Progenitor cell of endocrine pancreas (in vitro differentiated cells): ENCODE measurements at regions not wholly inside any gene's neighbourhood (a gene's known extent, or its start where the extent isn't known, plus 50 kb on each side); places are given as distances from the start of the nearest gene placed in this dataset.

Experiments
- DNase-seq: peaks from one replicate; pipeline ENCODE4 v3.0.0; 2021; ENCODE audit warnings: low spot score; ENCODE audit not compliant: unreplicated experiment
- H3K27ac Mint-ChIP-seq: 2 replicates; pipeline ENCODE4 v1.8.0; 2021; ENCODE audit warnings: mild to moderate bottlenecking, moderate library complexity, mixed read lengths
- H3K27me3 Mint-ChIP-seq: 2 replicates; pipeline ENCODE4 v1.8.0; 2021; ENCODE audit warnings: mixed read lengths
- H3K36me3 Mint-ChIP-seq: 2 replicates; pipeline ENCODE4 v1.8.0; 2022; ENCODE audit warnings: mixed read lengths; ENCODE audit not compliant: insufficient read depth
- H3K4me1 Mint-ChIP-seq: 2 replicates; pipeline ENCODE4 v1.8.0; 2021; ENCODE audit warnings: low read depth, mixed read lengths
- H3K4me3 Mint-ChIP-seq: 2 replicates; pipeline ENCODE4 v1.8.0; 2021; ENCODE audit warnings: low read depth, mild to moderate bottlenecking, moderate library complexity, mixed read lengths
- H3K9me3 Mint-ChIP-seq: 2 replicates; pipeline ENCODE4 v1.8.0; 2021; ENCODE audit warnings: low read depth, mixed read lengths
- CTCF ChIP-seq: fragments of 200-600 bp; sonication (generic); IDR thresholded peaks from one replicate; pipeline ENCODE4 v1.5.0; 2021; ENCODE audit warnings: antibody characterized with exemption, mild to moderate bottlenecking; ENCODE audit not compliant: unreplicated experiment

GRCh38 chr5:52580921-52581320, 206.8 kb upstream of the ITGA1 start:
- Mint-ChIP-seq H3K27me3 (no peaks in the 10 kb centered on the region), H3K9me3 (no peaks in the 10 kb centered on the region), H3K4me3 (no peak overlapping the region), H3K36me3 (no peaks in the 10 kb centered on the region), H3K4me1 (peaks cover 19% of the 10 kb centered on the region), H3K27ac (no peak overlapping the region)
- DNase-seq = no peak
- no peak for TF ChIP-seq CTCF

DNA sequence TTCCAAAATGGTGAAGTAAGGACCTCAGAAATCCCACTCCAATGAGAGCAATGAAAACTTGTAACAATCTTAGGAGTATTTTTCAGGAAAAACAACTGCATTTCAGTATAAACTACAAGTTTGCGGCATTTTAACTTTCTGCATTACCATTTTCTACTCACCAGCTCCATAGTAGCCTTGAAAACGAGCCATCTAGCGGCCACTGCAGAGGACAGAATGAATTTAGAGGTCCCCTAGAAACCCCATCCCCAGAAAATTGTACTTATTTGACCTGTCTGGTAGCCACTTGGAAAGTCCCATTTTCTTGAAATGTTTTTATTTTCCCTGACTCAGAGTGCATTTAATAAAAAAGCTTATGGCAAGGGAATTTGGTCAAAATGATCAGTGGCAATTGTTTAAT, 205.4 kb upstream of the ITGA1 start:
- Mint-ChIP-seq H3K4me3 (no peak overlapping the region), H3K27ac (no peak overlapping the region), H3K27me3 (no peaks in the 10 kb centered on the region), H3K36me3 (no peaks in the 10 kb centered on the region), H3K9me3 (no peaks in the 10 kb centered on the region), H3K4me1 (peaks cover 19% of the 10 kb centered on the region)
- DNase-seq = no peak
- no peak for TF ChIP-seq CTCF

GRCh38 chr5:52587131-52587530, 200.6 kb upstream of the ITGA1 start:
- Mint-ChIP-seq H3K27ac (no peak overlapping the region), H3K4me3 (no peak overlapping the region), H3K9me3 (no peaks in the 10 kb centered on the region), H3K36me3 (no peaks in the 10 kb centered on the region), H3K27me3 (no peaks in the 10 kb centered on the region), H3K4me1 (no peaks in the 10 kb centered on the region)
- no peak for TF ChIP-seq CTCF
- no peak for DNase-seq

DNA sequence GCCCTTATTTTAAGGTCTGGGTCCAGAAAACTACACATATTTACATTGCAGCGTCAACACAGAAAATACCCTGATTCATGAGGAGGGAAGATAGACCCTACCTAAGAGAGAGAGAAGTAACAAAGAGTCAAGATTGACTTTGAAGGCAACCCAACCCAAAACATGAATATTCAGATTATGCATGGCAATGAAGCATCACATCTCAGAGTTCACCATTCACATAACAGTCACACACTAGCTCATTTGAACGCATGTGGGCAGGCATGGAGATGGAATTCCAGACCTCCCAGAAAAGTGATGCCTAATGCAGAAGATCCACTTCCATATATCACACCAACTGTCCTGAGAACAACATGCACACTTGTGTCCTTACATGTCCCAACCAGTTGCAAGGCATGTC, 190.1 kb upstream of the ITGA1 start:
- Mint-ChIP-seq H3K36me3 (no peaks in the 10 kb centered on the region), H3K4me1 (peaks cover 8% of the 10 kb centered on the region)
- DNase-seq = no peak

DNA sequence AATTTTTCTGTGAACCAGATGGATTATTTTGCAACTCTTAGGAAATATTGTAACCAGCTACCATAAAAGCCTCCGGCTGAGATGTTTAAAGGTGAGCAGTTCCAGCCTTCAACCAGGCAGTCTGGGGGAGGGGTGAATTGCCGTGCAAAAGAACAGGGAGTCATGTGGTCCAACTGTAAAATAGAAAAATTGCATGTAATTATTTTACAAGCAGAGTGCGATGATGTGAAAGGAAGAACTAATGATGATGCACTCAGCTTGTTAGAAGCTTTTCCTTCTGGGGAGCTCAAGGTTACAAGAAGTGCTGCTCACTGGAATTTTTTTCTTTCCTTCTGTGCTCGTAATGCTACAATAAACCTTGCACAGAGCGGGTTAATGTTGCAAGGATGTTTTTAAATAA, 188.7 kb upstream of the ITGA1 start:
- peaks cover 12% of the 10 kb centered on the region for H3K4me1 Mint-ChIP-seq
- H3K36me3 Mint-ChIP-seq = no peaks in the 10 kb centered on the region
- H3K9me3 Mint-ChIP-seq = no peaks in the 10 kb centered on the region
- DNase-seq = no peak
- TF ChIP-seq CTCF = no peak
- H3K27me3 Mint-ChIP-seq = no peaks in the 10 kb centered on the region
- no peak overlapping the region for H3K27ac Mint-ChIP-seq
- no peak overlapping the region for H3K4me3 Mint-ChIP-seq

More for the DNA sequence above, 190.1 kb upstream of the ITGA1 start:
- Mint-ChIP-seq H3K9me3 (no peaks in the 10 kb centered on the region), H3K4me3 (no peak overlapping the region), H3K27ac (no peak overlapping the region), H3K27me3 (no peaks in the 10 kb centered on the region)
- no peak for TF ChIP-seq CTCF
